ENCODE measurements at regions not wholly inside any gene's neighbourhood (a gene's known extent, or its start where the extent isn't known, plus 50 kb on each side); places are given as distances from the start of the nearest gene placed in this dataset.
"Not testable (repeated sequence)": the region's sequence is repeated elsewhere in the genome, so short reads cannot be mapped to it uniquely, and the experiment has no call there.

GRCh38 chr15:39250460-39251186, 330.3 kb upstream of the THBS1 start:
- DNase-seq: no peak

- peak; percentile 50 for DNase-seq
These were observed 329.3 kb upstream of the THBS1 start for GRCh38 chr15:39251413-39252133.

DNA sequence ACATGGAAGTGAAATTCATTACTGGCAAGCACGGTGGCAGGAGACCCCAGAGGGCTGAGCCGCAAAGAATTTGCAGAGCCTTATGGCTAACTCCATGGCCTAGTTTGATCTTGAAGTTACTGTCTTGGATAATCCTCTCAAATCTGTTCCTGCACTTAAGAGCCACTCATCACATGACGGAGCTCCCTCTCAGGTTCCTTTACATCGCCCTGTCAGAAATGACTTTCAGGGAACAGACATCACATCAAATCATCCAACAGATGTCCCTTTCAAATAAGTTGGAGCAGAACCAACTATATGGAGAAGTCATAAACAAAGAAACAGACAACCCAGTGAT, 328.8 kb upstream of the THBS1 start:
- DNase-seq: peak; percentile 50

- DNase-seq: no peak
These were observed 327.3 kb upstream of the THBS1 start for GRCh38 chr15:39253552-39253951.

- no peak for DNase-seq
These were observed 326.7 kb upstream of the THBS1 start for GRCh38 chr15:39254181-39254580.

- no peak for DNase-seq
These were observed 325.1 kb upstream of the THBS1 start for GRCh38 chr15:39255760-39256159.

GRCh38 chr15:39260391-39260790, 320.5 kb upstream of the THBS1 start:
- DNase-seq: no peak

DNA sequence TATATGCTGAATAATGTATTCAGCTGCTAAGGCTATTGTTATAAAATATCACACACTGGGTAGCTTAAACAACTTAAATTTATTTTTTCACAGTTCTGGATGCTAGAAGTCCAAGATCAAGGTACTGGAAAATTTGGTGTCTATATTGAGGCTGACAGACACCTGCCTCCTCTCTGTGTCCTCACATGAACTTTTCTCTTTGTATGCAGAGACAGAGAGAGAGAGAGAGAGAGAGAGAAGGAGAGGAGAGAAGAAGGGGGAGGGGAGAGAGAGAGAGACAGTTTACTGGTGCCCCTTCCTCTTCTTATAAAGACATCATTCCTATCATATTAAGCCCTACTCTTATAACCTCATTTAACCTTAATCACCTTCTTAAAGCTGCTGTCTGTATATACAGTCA, 320.1 kb upstream of the THBS1 start:
- no peak for DNase-seq

- not testable (repeated sequence) for DNase-seq
These were observed 319.3 kb upstream of the THBS1 start for GRCh38 chr15:39261397-39262183.

DNA sequence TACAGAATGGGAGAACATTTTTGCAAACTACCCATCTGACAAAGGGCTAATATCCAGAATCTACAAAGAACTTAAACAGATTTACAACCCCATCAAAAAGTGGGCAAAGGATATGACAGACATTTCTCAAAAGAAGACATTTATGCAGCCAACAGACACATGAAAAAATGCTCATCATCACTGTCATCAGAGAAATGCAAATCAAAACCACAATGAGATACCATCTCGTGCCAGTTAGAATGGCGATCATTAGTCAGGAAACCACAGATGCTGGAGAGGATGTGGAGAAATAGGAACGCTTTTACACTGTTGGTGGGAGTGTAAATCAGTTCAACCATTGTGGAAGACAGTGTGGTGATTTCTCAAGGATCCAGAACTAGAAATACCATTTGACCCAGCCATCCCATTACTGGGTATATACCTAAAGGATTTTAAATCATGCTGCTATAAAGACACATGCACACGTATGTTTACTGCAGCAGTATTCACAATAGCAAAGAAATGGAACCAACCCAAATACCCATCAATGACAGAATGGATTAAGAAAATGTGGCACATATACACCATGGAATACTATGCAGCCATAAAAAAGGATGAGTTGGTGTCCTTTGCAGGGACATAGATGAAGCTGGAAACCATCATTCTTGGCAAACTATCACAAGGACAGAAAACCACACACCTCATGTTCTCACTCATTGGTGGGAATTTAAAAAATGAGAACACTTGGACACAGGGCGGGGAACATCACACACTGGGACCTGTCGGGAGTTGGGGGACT, 317.7 kb upstream of the THBS1 start:
- not testable (repeated sequence) for DNase-seq

DNA sequence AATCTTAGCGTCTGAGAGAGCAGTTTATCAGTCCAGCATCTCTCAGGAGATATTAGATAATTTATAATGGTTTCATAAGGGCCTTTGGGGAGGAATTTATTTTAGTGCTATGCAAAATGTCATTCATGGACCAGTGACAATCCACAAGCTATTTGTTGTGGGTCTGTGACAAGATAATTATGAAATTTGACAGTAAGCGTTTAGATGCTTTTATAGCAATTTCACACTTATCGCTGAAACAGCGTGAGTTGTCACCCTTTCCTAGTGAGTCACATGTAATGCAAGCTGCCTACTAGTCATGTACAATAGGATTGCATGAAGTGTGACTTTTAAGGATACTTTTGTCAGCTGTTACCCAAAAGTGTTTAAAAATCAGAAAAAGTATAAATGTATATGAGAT, 315.6 kb upstream of the THBS1 start:
- DNase-seq: no peak

- DNase-seq: no peak
These were observed 314.0 kb upstream of the THBS1 start for GRCh38 chr15:39266890-39267289.

- DNase-seq: no peak
These were observed 313.2 kb upstream of the THBS1 start for GRCh38 chr15:39267685-39268084.

- no peak for DNase-seq
These were observed 311.5 kb upstream of the THBS1 start for GRCh38 chr15:39269352-39269751.

DNA sequence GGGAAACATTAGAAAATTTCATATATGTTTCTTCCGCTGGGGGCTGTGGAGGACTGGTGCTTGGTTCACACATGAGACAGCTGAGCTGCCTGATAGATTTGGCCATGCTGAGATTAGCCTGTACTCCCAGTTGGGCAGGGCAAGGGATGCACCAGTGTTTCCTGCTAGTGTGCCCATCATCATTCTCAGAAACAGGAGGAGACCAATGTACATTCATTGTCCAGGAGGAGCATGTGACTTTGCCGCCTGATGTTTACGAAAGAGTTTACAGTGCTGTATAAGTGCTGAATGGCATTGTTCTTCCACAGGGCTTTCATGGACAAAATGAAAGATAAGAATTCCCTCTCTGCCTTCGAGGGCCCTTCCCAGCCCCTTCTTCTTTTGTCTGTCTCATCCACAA, 311.1 kb upstream of the THBS1 start:
- no peak for DNase-seq

- no peak for DNase-seq
These were observed 310.5 kb upstream of the THBS1 start for GRCh38 chr15:39270221-39270855.

GRCh38 chr15:39270934-39271333, 309.9 kb upstream of the THBS1 start:
- DNase-seq: no peak

DNA sequence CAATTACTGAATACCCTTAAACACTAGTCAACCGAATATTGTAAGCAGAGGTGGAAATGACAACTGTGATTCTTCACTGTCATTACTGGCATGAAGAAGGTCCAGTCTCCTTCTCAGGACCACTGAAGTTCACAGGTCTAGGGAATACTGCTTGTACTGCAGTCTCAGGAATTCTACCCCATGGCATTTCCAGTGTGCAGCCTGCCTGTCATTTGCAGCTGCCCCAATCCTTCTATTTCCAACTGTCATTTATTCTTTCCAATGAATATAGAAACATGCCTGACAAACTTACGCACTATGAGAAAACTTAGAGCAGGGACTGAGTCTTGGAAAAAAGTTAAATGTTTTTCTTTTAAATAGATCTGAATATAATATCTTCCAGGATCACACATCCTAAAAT, 308.0 kb upstream of the THBS1 start:
- DNase-seq: no peak

GRCh38 chr15:39273717-39274411, 307.0 kb upstream of the THBS1 start:
- DNase-seq: no peak

DNA sequence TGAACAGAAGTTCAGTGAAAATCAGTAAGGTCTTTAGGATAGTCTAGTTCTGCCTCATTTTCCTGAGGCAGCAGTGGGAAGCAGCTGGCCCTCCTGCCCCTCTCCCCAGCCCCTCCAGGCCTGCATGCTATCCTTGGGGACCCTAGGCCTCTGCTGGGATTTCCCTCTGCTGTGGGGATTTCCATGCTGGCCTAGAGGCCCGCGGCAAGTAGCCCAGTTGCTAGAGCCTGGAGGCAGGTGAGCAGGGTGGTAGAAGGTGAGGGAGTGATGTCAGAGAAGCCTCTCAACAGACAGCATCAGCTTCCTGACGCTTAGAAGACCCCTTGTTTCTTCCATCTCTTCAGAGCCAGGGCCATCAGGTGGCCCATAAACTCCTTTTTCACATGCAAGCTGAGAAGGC, 305.8 kb upstream of the THBS1 start:
- no peak for DNase-seq

- DNase-seq: no peak
These were observed 301.6 kb upstream of the THBS1 start for GRCh38 chr15:39279311-39279710.
